ENCODE measurements at regions not wholly inside any gene's neighbourhood (a gene's known extent, or its start where the extent isn't known, plus 50 kb on each side); places are given as distances from the start of the nearest gene placed in this dataset.
"Not testable (repeated sequence)": the region's sequence is repeated elsewhere in the genome, so short reads cannot be mapped to it uniquely, and the experiment has no call there.

GRCh38 chr2:221958224-221958623 lies 340.6 kb downstream of the PAX3 start:
- Mint-ChIP-seq H3K36me3 (no peaks in the 10 kb centered on the region), H3K4me1 (no peaks in the 10 kb centered on the region)

DNA sequence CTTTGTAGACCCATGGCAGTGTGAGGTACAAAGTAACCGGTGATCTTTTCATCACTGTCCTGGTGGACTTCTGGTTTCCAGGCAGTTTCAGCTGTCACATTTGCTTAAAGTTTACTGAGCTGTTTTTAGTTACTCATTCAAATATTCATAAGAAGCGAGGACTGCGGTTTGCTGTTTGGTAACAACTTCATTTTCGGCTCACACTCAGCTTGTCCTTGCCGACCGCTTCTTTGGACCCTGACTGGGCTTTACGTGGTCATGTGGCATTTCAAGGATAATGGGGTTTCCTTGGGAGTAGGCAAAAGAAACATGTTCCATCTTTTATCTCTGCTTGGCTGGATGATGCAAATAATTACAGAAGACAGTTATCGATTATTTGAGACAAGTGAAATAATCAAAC lies 350.7 kb downstream of the PAX3 start:
- WGBS (ENCODE audit: insufficient coverage) = 100% methylated on average over 6 of the region's 8 CpGs
- Mint-ChIP-seq H3K27me3 (ENCODE audit: low read depth in 3 of 3) (peaks cover 0 to 1% (median 1%) of the 10 kb centered on the region in 3 donors), H3K4me3 (no peak overlapping the region), H3K36me3 (no peaks in the 10 kb centered on the region), H3K27ac (no peak overlapping the region), H3K4me1 (no peaks in the 10 kb centered on the region), H3K9me3 (peaks cover 0 to 2% (median 0%) of the 10 kb centered on the region in 7 donors)
- TF ChIP-seq CTCF (IDR thresholded peaks at IDR 0.05) = no peak
- DNase-seq = no peak
- Histone ChIP-seq H3K4me3 (replicated peaks in 1 of 3; ENCODE audit: low read depth in 2 of 3, low read length in 3 of 3) (no peak overlapping the region), H3K36me3 (replicated peaks in 1 of 2; ENCODE audit: control insufficient read depth in 1 of 2, insufficient read depth in 2 of 2, low read length in 2 of 2) (no peaks in the 10 kb centered on the region), H3K4me1 (ENCODE audit: control insufficient read depth in 1 of 2, insufficient read depth in 2 of 2, low read length in 2 of 2) (no peaks in the 10 kb centered on the region), H3K27me3 (ENCODE audit: control insufficient read depth in 2 of 2, insufficient read depth in 2 of 2, low read length in 2 of 2) (no peaks in the 10 kb centered on the region), H3K27ac (ENCODE audit: low read depth in 1 of 2, low read length in 2 of 2) (no peak overlapping the region), H3K79me2 (ENCODE audit: insufficient read depth, low read length) (no peaks in the 10 kb centered on the region), H2AFZ (ENCODE audit: insufficient read depth, low read depth, low read length, poor library complexity, severe bottlenecking) (no peak overlapping the region), H3K9me3 (replicated peaks in 1 of 2; ENCODE audit: control insufficient read depth in 1 of 2, insufficient read depth in 1 of 2, low read length in 2 of 2) (no peaks in the 10 kb centered on the region), H4K20me1 (ENCODE audit: insufficient read depth, low read length) (no peaks in the 10 kb centered on the region), H3K4me2 (replicated peaks; ENCODE audit: extremely low read depth, low read length, poor library complexity, severe bottlenecking) (no peak overlapping the region), H3K9ac (ENCODE audit: insufficient read depth, low read length, poor library complexity, severe bottlenecking) (no peak overlapping the region)
- intact Hi-C loops (cut with micrococcal nuclease) = no loop called here

More at GRCh38 chr2:221958224-221958623, 340.6 kb downstream of the PAX3 start:
- Mint-ChIP-seq H3K27me3 (ENCODE audit: low read depth in 3 of 3) (peaks cover 0 to 2% (median 2%) of the 10 kb centered on the region in 3 donors), H3K4me3 (no peak overlapping the region), H3K9me3 (no peaks in the 10 kb centered on the region), H3K27ac (no peak overlapping the region)
- Histone ChIP-seq H3K79me2 (ENCODE audit: insufficient read depth, low read length) (no peaks in the 10 kb centered on the region), H3K4me2 (replicated peaks; ENCODE audit: extremely low read depth, low read length, poor library complexity, severe bottlenecking) (no peak overlapping the region), H3K27ac (ENCODE audit: low read depth in 1 of 2, low read length in 2 of 2) (no peak overlapping the region), H3K36me3 (replicated peaks in 1 of 2; ENCODE audit: control insufficient read depth in 1 of 2, insufficient read depth in 2 of 2, low read length in 2 of 2) (no peaks in the 10 kb centered on the region), H3K27me3 (ENCODE audit: control insufficient read depth in 2 of 2, insufficient read depth in 2 of 2, low read length in 2 of 2) (no peaks in the 10 kb centered on the region), H3K4me3 (replicated peaks in 1 of 3; ENCODE audit: low read depth in 2 of 3, low read length in 3 of 3) (no peak overlapping the region), H4K20me1 (ENCODE audit: insufficient read depth, low read length) (no peaks in the 10 kb centered on the region), H2AFZ (ENCODE audit: insufficient read depth, low read depth, low read length, poor library complexity, severe bottlenecking) (no peak overlapping the region), H3K9ac (ENCODE audit: insufficient read depth, low read length, poor library complexity, severe bottlenecking) (no peak overlapping the region), H3K9me3 (replicated peaks in 1 of 2; ENCODE audit: control insufficient read depth in 1 of 2, insufficient read depth in 1 of 2, low read length in 2 of 2) (no peaks in the 10 kb centered on the region), H3K4me1 (ENCODE audit: control insufficient read depth in 1 of 2, insufficient read depth in 2 of 2, low read length in 2 of 2) (no peaks in the 10 kb centered on the region)
- no peak for DNase-seq
- 100% methylated on average over 1 of the region's 2 CpGs for WGBS (ENCODE audit: insufficient coverage)
- intact Hi-C loops (cut with micrococcal nuclease) = no loop called here
- TF ChIP-seq CTCF (IDR thresholded peaks at IDR 0.05) = no peak

DNA sequence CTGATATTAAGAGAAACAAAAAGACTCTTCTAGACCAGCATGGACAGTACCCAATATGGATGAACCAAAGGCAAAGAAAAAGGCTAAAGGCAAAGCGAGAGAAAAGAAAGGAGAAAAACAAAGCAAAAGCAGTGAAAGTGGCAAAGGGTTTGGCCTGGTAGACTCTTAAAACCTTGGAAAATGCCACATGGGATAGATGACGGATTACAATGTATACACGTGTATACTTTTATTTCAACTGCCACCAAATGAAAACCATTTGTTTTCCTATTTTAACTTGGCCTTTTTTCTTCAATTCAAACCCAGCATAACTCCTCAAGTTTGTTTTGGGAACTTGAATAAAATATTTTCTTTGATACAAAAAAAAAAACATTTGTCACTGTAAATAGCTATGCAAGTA lies 354.3 kb downstream of the PAX3 start:
- H3K27ac Mint-ChIP-seq, DNase-seq: not testable (repeated sequence)

More for the DNA sequence above, 354.3 kb downstream of the PAX3 start:
- H3K4me3 ChIP-seq (replicated peaks in 1 of 3; ENCODE audit: low read depth in 2 of 3, low read length in 3 of 3); H2AFZ ChIP-seq (ENCODE audit: insufficient read depth, low read depth, low read length, poor library complexity, severe bottlenecking); H3K27me3 Mint-ChIP-seq (ENCODE audit: low read depth in 3 of 3); intact Hi-C loops (cut with micrococcal nuclease); H3K9me3 Mint-ChIP-seq; H3K27me3 ChIP-seq (ENCODE audit: control insufficient read depth in 2 of 2, insufficient read depth in 2 of 2, low read length in 2 of 2); H3K36me3 ChIP-seq (replicated peaks in 1 of 2; ENCODE audit: control insufficient read depth in 1 of 2, insufficient read depth in 2 of 2, low read length in 2 of 2); H3K4me1 ChIP-seq (ENCODE audit: control insufficient read depth in 1 of 2, insufficient read depth in 2 of 2, low read length in 2 of 2); H3K4me3 Mint-ChIP-seq; H3K4me2 ChIP-seq (replicated peaks; ENCODE audit: extremely low read depth, low read length, poor library complexity, severe bottlenecking); H3K9me3 ChIP-seq (replicated peaks in 1 of 2; ENCODE audit: control insufficient read depth in 1 of 2, insufficient read depth in 1 of 2, low read length in 2 of 2); H4K20me1 ChIP-seq (ENCODE audit: insufficient read depth, low read length); H3K4me1 Mint-ChIP-seq; H3K27ac ChIP-seq (ENCODE audit: low read depth in 1 of 2, low read length in 2 of 2); H3K36me3 Mint-ChIP-seq; H3K79me2 ChIP-seq (ENCODE audit: insufficient read depth, low read length); H3K9ac ChIP-seq (ENCODE audit: insufficient read depth, low read length, poor library complexity, severe bottlenecking): not testable (repeated sequence)
- 100% methylated on average over 1 of the region's 3 CpGs for WGBS (ENCODE audit: insufficient coverage)

Measured in CD14-positive monocyte (primary cell).